ENCODE measurements at regions not wholly inside any gene's neighbourhood (a gene's known extent, or its start where the extent isn't known, plus 50 kb on each side); places are given as distances from the start of the nearest gene placed in this dataset.

GRCh38 chr16:65932350-65933072 is 434.0 kb upstream of the CDH5 start:
- no peaks in the 10 kb centered on the region for H4K20me1 ChIP-seq (ENCODE audit: insufficient read depth, poor library complexity, severe bottlenecking)
- no peaks in the 10 kb centered on the region for H3K27me3 ChIP-seq
- no peak overlapping the region for H3K4me2 ChIP-seq
- H3K9me2 ChIP-seq (replicated peaks; ENCODE audit: insufficient read depth) = no peaks in the 10 kb centered on the region
- WGBS (ENCODE audit: low lambda C conversion rate, missing lambda C conversion rate) = 79% methylated on average over 7 of the region's 7 CpGs
- DNase-seq (ENCODE audit: low spot score) = no peak
- H3K4me3 ChIP-seq = no peak overlapping the region
- H3K9me3 ChIP-seq (ENCODE audit: low read depth) = no peaks in the 10 kb centered on the region
- H3K4me1 ChIP-seq (ENCODE audit: insufficient read depth) = no peaks in the 10 kb centered on the region
- H3K36me3 ChIP-seq (replicated peaks; ENCODE audit: insufficient read depth, low read depth) = no peaks in the 10 kb centered on the region
- H3K79me2 ChIP-seq = no peaks in the 10 kb centered on the region
- no peak overlapping the region for H3K27ac ChIP-seq
- TF ChIP-seq EZH2 (IDR thresholded peaks at IDR 0.05; ENCODE audit: borderline replicate concordance) = no peak
- TF ChIP-seq EZH2phosphoT487 (IDR thresholded peaks at IDR 0.05; ENCODE audit: low read depth, severe bottlenecking, unreplicated experiment) = no peak
- TF ChIP-seq CTCF (IDR thresholded peaks at IDR 0.05; ENCODE audit: poor library complexity) = no peak
- no peak overlapping the region for H2AFZ ChIP-seq

DNA sequence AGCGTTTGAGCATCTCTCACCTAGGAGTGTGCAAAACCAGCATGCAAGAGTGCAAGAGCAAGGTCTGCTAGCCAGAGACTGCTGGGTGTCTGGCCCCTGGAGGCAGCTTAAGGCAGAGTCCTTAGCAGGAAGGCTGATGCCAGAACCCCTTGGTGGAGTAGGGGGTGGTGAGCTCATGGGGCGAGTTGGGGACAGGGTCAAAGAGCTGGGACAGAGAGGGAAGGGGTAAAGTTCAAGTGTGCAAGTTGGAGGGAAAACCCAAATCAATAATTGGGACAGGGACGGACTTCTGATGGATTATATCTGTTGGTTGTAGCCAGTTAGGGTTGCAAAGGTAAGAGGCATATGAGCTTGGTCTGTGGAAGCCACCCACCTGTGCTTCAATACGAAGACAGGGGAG is 443.6 kb upstream of the CDH5 start:
- Histone ChIP-seq H2AFZ (no peak overlapping the region), H3K79me2 (no peaks in the 10 kb centered on the region), H3K4me3 (no peak overlapping the region), H3K27me3 (no peaks in the 10 kb centered on the region), H4K20me1 (ENCODE audit: insufficient read depth, poor library complexity, severe bottlenecking) (no peaks in the 10 kb centered on the region), H3K4me2 (no peak overlapping the region), H3K4me1 (ENCODE audit: insufficient read depth) (no peaks in the 10 kb centered on the region), H3K9me3 (ENCODE audit: low read depth) (no peaks in the 10 kb centered on the region), H3K9me2 (replicated peaks; ENCODE audit: insufficient read depth) (no peaks in the 10 kb centered on the region), H3K27ac (no peak overlapping the region), H3K36me3 (replicated peaks; ENCODE audit: insufficient read depth, low read depth) (no peaks in the 10 kb centered on the region)
- no peak for DNase-seq (ENCODE audit: low spot score)
- 82% methylated on average over 4 of the region's 4 CpGs for WGBS (ENCODE audit: low lambda C conversion rate, missing lambda C conversion rate)
- TF ChIP-seq CTCF (IDR thresholded peaks at IDR 0.05; ENCODE audit: poor library complexity) (no peak), EZH2 (IDR thresholded peaks at IDR 0.05; ENCODE audit: borderline replicate concordance) (no peak), EZH2phosphoT487 (IDR thresholded peaks at IDR 0.05; ENCODE audit: low read depth, severe bottlenecking, unreplicated experiment) (no peak)

DNA sequence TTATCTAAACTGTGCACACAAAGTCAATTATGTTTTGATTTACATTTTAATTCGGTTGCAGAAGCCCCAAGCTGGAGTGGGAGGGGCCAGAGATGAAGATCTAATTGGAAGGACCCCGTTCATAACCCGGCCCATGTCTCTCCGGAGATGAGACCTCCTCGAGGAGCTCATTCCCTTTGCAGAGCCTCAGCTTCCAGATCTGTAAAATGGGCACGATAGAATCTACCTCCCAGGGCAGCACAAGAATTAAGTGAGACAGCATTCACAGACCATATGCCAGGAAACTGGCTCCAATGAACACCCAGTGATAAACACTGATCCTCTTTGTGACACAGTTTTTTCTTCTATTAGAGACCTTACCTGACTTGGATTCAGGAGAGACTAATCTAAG is 446.5 kb upstream of the CDH5 start:
- WGBS (ENCODE audit: low lambda C conversion rate, missing lambda C conversion rate) = 93% methylated on average over 6 of the region's 6 CpGs
- Histone ChIP-seq H3K9me2 (replicated peaks; ENCODE audit: insufficient read depth) (no peaks in the 10 kb centered on the region), H3K4me3 (no peak overlapping the region), H3K36me3 (replicated peaks; ENCODE audit: insufficient read depth, low read depth) (no peaks in the 10 kb centered on the region), H3K9me3 (ENCODE audit: low read depth) (no peaks in the 10 kb centered on the region), H3K79me2 (no peaks in the 10 kb centered on the region), H4K20me1 (ENCODE audit: insufficient read depth, poor library complexity, severe bottlenecking) (no peaks in the 10 kb centered on the region), H3K27ac (no peak overlapping the region), H3K4me2 (no peak overlapping the region), H3K27me3 (no peaks in the 10 kb centered on the region), H2AFZ (no peak overlapping the region), H3K4me1 (ENCODE audit: insufficient read depth) (no peaks in the 10 kb centered on the region)
- no peak for DNase-seq (ENCODE audit: low spot score)
- TF ChIP-seq EZH2phosphoT487 (IDR thresholded peaks at IDR 0.05; ENCODE audit: low read depth, severe bottlenecking, unreplicated experiment) (no peak), EZH2 (IDR thresholded peaks at IDR 0.05; ENCODE audit: borderline replicate concordance) (no peak), CTCF (IDR thresholded peaks at IDR 0.05; ENCODE audit: poor library complexity) (no peak)
